ENCODE measurements at regions not wholly inside any gene's neighbourhood (a gene's known extent, or its start where the extent isn't known, plus 50 kb on each side); places are given as distances from the start of the nearest gene placed in this dataset.

GRCh38 chr20:50269091-50270033 is 78.7 kb downstream of the CEBPB start:
- no peaks in the 10 kb centered on the region for H3K36me3 Mint-ChIP-seq (ENCODE audit: insufficient read depth)
- no peaks in the 10 kb centered on the region for H3K4me1 Mint-ChIP-seq (ENCODE audit: low read depth)
- no peaks in the 10 kb centered on the region for H3K9me3 Mint-ChIP-seq (ENCODE audit: low read depth)
- peak overlapping the region; percentile 73 for H3K27ac Mint-ChIP-seq
- H3K4me3 Mint-ChIP-seq (ENCODE audit: low read depth): no peak overlapping the region
- DNase-seq (ENCODE audit: low spot score, unreplicated experiment): no peak
- no peak for TF ChIP-seq CTCF (IDR thresholded peaks at IDR 0.05; ENCODE audit: unreplicated experiment)
- H3K27me3 Mint-ChIP-seq: peaks cover 17% of the 10 kb centered on the region

- H3K9me3 Mint-ChIP-seq (ENCODE audit: low read depth): no peaks in the 10 kb centered on the region
- no peak for DNase-seq (ENCODE audit: low spot score, unreplicated experiment)
- TF ChIP-seq CTCF (IDR thresholded peaks at IDR 0.05; ENCODE audit: unreplicated experiment): no peak
- H3K4me1 Mint-ChIP-seq (ENCODE audit: low read depth): no peaks in the 10 kb centered on the region
- no peak overlapping the region for H3K27ac Mint-ChIP-seq
- peaks cover 17% of the 10 kb centered on the region for H3K27me3 Mint-ChIP-seq
- no peaks in the 10 kb centered on the region for H3K36me3 Mint-ChIP-seq (ENCODE audit: insufficient read depth)
- no peak overlapping the region for H3K4me3 Mint-ChIP-seq (ENCODE audit: low read depth)
Observed at GRCh38 chr20:50270034-50270395, 79.4 kb downstream of the CEBPB start.

- H3K36me3 Mint-ChIP-seq (ENCODE audit: insufficient read depth): no peaks in the 10 kb centered on the region
Observed at GRCh38 chr20:50270569-50270968, 79.9 kb downstream of the CEBPB start.

GRCh38 chr20:50271176-50271575 is 80.5 kb downstream of the CEBPB start:
- H3K9me3 Mint-ChIP-seq (ENCODE audit: low read depth): no peaks in the 10 kb centered on the region

More at GRCh38 chr20:50270569-50270968, 79.9 kb downstream of the CEBPB start:
- no peak overlapping the region for H3K27ac Mint-ChIP-seq
- peaks cover 17% of the 10 kb centered on the region for H3K27me3 Mint-ChIP-seq
- no peaks in the 10 kb centered on the region for H3K9me3 Mint-ChIP-seq (ENCODE audit: low read depth)
- H3K4me3 Mint-ChIP-seq (ENCODE audit: low read depth): no peak overlapping the region
- no peaks in the 10 kb centered on the region for H3K4me1 Mint-ChIP-seq (ENCODE audit: low read depth)
- no peak for DNase-seq (ENCODE audit: low spot score, unreplicated experiment)
- no peak for TF ChIP-seq CTCF (IDR thresholded peaks at IDR 0.05; ENCODE audit: unreplicated experiment)

GRCh38 chr20:50271612-50272011 is 81.0 kb downstream of the CEBPB start:
- Mint-ChIP-seq H3K36me3 (ENCODE audit: insufficient read depth) (no peaks in the 10 kb centered on the region), H3K27me3 (peaks cover 17% of the 10 kb centered on the region), H3K9me3 (ENCODE audit: low read depth) (no peaks in the 10 kb centered on the region), H3K4me3 (ENCODE audit: low read depth) (no peak overlapping the region), H3K27ac (peak overlapping the region; percentile 5), H3K4me1 (ENCODE audit: low read depth) (no peaks in the 10 kb centered on the region)
- no peak for DNase-seq (ENCODE audit: low spot score, unreplicated experiment)
- TF ChIP-seq CTCF (IDR thresholded peaks at IDR 0.05; ENCODE audit: unreplicated experiment): no peak

More at GRCh38 chr20:50271176-50271575, 80.5 kb downstream of the CEBPB start:
- no peaks in the 10 kb centered on the region for H3K4me1 Mint-ChIP-seq (ENCODE audit: low read depth)
- DNase-seq (ENCODE audit: low spot score, unreplicated experiment): no peak
- peaks cover 17% of the 10 kb centered on the region for H3K27me3 Mint-ChIP-seq
- no peak overlapping the region for H3K4me3 Mint-ChIP-seq (ENCODE audit: low read depth)
- H3K36me3 Mint-ChIP-seq (ENCODE audit: insufficient read depth): no peaks in the 10 kb centered on the region
- peak overlapping the region; percentile 5 for H3K27ac Mint-ChIP-seq
- no peak for TF ChIP-seq CTCF (IDR thresholded peaks at IDR 0.05; ENCODE audit: unreplicated experiment)

All from progenitor cell of endocrine pancreas (in vitro differentiated cells).